ENCODE measurements at regions not wholly inside any gene's neighbourhood (a gene's known extent, or its start where the extent isn't known, plus 50 kb on each side); places are given as distances from the start of the nearest gene placed in this dataset.

DNA sequence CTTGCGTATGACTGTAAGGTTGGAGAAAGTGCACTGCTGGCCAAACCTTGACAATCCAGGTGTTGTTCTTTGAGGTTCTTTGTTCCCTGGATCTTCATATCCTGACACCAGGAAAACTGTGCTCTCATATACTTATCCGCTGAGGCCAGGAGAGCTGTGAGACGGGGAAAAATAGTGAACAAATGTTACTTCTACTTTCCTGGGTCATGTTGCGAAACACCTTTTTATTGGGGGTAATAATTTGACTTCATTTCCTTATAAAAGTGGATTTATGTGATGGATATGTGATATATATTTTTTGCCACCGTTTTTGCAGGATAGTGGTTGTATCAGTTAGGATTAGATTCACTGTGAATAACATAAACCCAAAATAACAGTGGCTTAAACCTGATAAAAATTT lies 336.1 kb downstream of the OSR1 start:
- TF ChIP-seq, protein P1, sequence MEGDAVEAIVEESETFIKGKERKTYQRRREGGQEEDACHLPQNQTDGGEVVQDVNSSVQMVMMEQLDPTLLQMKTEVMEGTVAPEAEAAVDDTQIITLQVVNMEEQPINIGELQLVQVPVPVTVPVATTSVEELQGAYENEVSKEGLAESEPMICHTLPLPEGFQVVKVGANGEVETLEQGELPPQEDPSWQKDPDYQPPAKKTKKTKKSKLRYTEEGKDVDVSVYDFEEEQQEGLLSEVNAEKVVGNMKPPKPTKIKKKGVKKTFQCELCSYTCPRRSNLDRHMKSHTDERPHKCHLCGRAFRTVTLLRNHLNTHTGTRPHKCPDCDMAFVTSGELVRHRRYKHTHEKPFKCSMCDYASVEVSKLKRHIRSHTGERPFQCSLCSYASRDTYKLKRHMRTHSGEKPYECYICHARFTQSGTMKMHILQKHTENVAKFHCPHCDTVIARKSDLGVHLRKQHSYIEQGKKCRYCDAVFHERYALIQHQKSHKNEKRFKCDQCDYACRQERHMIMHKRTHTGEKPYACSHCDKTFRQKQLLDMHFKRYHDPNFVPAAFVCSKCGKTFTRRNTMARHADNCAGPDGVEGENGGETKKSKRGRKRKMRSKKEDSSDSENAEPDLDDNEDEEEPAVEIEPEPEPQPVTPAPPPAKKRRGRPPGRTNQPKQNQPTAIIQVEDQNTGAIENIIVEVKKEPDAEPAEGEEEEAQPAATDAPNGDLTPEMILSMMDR (conservative IDR thresholded peaks at IDR 0.05; ENCODE audit: low read length): no peak
- no peak overlapping the region for H3K4me3 ChIP-seq (ENCODE audit: low read length)
- DNase-seq (ENCODE audit: low read depth): no peak

DNA sequence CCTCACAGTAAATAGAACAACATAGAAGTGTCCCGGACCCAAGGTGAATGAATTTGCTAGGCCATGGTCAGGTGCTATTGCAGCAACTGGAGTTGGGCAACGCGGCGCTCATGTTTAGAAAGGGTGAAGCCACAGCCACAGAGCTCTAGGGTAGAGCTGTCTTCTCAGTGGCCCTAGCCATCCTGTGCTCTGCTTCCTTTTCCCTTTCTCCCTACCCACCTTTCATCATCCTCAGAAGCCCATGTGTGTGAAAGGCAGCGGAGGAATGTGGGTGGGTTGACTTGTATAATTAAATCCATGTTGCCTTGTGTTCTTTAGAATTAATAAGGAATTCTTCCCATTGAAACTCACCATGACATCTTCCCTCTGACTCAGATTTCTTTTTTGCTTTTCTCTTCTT lies 336.7 kb downstream of the OSR1 start:
- TF ChIP-seq, protein P1 (conservative IDR thresholded peaks at IDR 0.05; ENCODE audit: low read length): no peak
- peak; percentile 98 for DNase-seq (ENCODE audit: low read depth)
- H3K4me3 ChIP-seq (ENCODE audit: low read length): no peak overlapping the region

DNA sequence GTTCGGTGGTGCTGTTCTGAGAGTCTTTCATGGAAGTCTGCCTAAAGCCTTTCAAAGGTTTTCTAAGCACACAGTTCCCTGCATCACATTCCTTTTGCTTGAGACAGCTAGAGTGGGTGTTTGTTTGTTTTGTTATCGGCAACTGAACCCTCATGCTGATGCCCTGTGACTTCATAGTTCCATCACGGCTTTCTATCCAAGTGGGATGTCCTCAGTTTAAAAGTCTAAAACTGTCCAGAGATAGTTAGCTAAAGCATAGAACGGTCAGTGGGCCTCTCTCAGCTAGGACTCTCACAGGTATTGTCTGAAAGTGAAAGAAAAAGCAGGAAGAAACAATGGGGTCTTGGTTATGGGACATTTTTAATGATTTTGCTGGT lies 337.3 kb downstream of the OSR1 start:
- H3K4me3 ChIP-seq (ENCODE audit: low read length): 0 out of 2 replicates have a peak overlapping the region, but pooled peaks have one; percentile 1
- DNase-seq (ENCODE audit: low read depth): peak; percentile 93
- TF ChIP-seq, protein P1 (conservative IDR thresholded peaks at IDR 0.05; ENCODE audit: low read length): no peak

DNA sequence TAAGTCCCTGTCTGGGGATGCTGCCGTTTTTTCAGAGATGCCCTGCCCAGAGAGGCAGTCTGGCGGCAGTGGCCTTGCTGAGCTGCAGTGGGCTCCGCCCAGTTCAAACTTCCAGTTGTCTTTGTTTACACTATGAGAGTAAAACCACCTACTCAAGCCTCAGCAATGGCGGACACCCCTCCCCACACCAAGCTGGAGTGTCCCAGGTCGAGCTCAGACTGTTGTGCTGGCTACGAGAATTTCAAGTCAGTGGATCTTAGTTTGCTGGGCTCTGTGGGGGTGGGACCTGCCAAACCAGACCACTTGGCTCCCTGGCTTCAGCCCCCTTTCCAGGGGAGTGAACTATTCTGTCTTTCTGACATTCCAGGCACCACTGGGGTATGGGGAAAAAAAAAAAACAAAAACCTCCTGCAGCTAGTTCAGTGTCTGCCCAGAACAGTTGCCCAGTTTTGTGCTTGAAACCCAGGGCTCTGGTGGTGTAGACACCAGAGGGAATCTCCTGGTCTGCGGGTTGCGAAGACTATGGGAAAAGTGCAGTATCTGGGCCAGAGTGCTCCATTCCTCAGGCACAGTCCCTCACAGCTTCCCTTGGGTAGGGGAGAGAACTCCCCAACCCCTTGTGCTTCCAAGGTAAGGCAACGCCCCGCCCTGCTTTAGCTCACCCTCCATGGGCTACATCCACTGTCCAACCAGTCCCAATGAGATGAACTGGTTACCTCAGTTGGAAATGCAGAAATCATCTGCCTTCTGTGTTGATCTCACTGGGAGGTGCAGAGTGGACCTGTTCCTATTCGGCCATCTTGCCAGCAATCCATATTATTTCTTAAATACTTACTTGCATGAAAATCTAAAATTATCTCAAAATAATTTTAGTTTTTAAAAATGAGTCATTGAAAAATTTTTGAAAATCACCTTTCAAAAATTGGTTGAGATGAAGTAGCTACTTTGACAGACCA lies 338.0 kb downstream of the OSR1 start:
- TF ChIP-seq, protein P1 (conservative IDR thresholded peaks at IDR 0.05; ENCODE audit: low read length): no peak
- H3K4me3 ChIP-seq (ENCODE audit: low read length): no peak overlapping the region
- no peak for DNase-seq (ENCODE audit: low read depth)

DNA sequence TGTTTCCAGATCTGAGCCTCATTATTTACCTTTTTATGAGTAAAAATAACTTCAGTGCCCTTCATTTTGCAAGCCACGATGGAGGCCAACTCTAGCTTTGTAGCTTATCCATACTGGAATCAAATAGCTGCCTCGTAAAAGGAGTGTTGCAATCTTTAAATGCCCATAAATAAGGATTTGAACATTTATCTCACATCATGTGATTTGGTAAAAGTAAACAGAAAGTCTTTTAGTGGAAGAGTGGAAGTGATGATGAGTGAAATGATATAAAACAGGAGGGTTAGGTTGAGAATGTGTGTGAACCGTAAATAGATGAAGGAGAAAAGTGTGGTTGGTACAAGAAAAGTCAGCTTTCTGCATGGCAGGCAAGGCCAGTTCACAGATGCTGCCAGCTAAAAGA lies 348.9 kb downstream of the OSR1 start:
- TF ChIP-seq, protein P1 (conservative IDR thresholded peaks at IDR 0.05; ENCODE audit: low read length): no peak
- DNase-seq (ENCODE audit: low read depth): no peak
- H3K4me3 ChIP-seq (ENCODE audit: low read length): no peak overlapping the region

DNA sequence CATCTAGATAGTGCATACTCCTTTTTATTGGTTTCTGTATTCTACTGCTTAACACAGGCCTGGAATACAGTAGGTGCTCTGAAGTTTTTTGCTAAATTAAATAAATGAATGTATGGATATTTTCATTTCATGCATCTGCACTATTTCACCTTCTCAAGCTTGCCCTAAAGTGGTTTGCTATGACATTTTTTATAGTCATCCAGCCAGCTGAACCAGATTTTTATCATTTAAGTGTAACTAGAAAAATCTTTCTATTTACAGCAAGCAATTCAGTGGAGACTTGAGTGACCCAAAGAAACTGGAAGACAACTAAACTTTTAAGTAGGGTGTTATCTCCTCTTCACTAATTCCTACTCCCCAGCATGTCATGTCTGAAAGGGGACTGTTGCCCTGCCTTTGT lies 354.9 kb downstream of the OSR1 start:
- no peak for DNase-seq (ENCODE audit: low read depth)
- no peak overlapping the region for H3K4me3 ChIP-seq (ENCODE audit: low read length)
- TF ChIP-seq, protein P1 (conservative IDR thresholded peaks at IDR 0.05; ENCODE audit: low read length): no peak

DNA sequence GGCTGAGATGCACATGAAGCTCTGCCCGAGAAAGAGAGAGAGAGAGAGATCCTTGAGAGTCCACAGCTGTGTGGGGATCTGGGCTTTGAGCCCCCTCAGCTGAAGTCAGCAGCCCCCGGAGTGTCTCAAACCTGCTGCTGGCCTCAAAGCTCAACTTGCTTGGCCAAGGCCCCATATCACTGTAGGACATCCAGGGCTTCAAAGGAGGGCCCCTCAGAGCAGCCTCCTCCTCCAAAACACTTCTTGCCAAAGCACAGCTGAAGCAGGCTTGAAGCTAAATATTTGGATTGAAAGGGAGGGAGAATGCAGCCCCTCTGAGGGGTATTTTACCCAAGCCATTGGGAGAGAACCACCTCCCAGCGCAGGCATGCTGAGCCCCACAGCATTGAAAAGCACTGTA lies 357.6 kb downstream of the OSR1 start:
- TF ChIP-seq, protein P1 (conservative IDR thresholded peaks at IDR 0.05; ENCODE audit: low read length): no peak
- DNase-seq (ENCODE audit: low read depth): no peak
- H3K4me3 ChIP-seq (ENCODE audit: low read length): no peak overlapping the region
